CD4-positive, alpha-beta T cell (primary cell): ENCODE measurements at regions not wholly inside any gene's neighbourhood (a gene's known extent, or its start where the extent isn't known, plus 50 kb on each side); places are given as distances from the start of the nearest gene placed in this dataset.

Experiments
- ATAC-seq: fragments of 200-7000 bp; cut with Tn5 transposase; one replicate; pipeline ENCODE4 v1.10.0; 2022; ENCODE audit warnings: mild to moderate bottlenecking; ENCODE audit not compliant: poor library complexity
- CTCF ChIA-PET: fragments of 350-600 bp; sonication (Branson Sonifier 250); formaldehyde crosslinking; loops from one replicate; lab custom pipeline; 2021; ENCODE audit warnings: antibody characterized with exemption, inconsistent platforms; lab: Charles Lee
- POLR2A ChIA-PET: fragments of 350-600 bp; sonication (Branson Sonifier 250); formaldehyde crosslinking; loops from one replicate; lab custom pipeline; 2021; ENCODE audit warnings: antibody characterized with exemption, inconsistent platforms; lab: Charles Lee
- DNase-seq, 14 experiments: peaks; one replicate each; pipeline ENCODE4 v3.0.0-alpha.2; 2013 to 2020; ENCODE audit warnings: mixed read lengths in 2 of 14
- H3K27ac ChIP-seq, 2 donors: one replicate each; pipeline versions ENCODE4 v1.5.1 to v1.7.0; 2013; ENCODE audit warnings: low read length in 2 of 2, low read depth in 1 of 2, mild to moderate bottlenecking in 1 of 2
- H3K27me3 ChIP-seq, 2 experiments: 1 replicate in 1 of 2; 2 replicates in 1 of 2; pipeline versions ENCODE4 v1.6.1 to v1.7.0; 2013; ENCODE audit warnings: low read length in 2 of 2, control low read depth in 1 of 2, mild to moderate bottlenecking in 1 of 2, moderate library complexity in 1 of 2; ENCODE audit not compliant: insufficient read depth in 2 of 2, control insufficient read depth in 1 of 2
- H3K36me3 ChIP-seq: one replicate; pipeline ENCODE4 v1.6.1; 2013; ENCODE audit warnings: low read length, control low read depth; ENCODE audit not compliant: insufficient read depth
- H3K4me1 ChIP-seq: one replicate; pipeline ENCODE4 v1.6.1; 2013; ENCODE audit warnings: low read length, control low read depth; ENCODE audit not compliant: insufficient read depth
- H3K4me3 ChIP-seq: one replicate; pipeline ENCODE4 v1.5.1; 2013; ENCODE audit warnings: mild to moderate bottlenecking, low read length, moderate library complexity
- H3K9me3 ChIP-seq, 2 experiments: 1 replicate in 1 of 2; 2 replicates in 1 of 2; pipeline versions ENCODE4 v1.6.1 to v1.7.0; 2013; ENCODE audit warnings: low read length in 2 of 2, mild to moderate bottlenecking in 2 of 2, control low read depth in 1 of 2, moderate library complexity in 1 of 2; ENCODE audit not compliant: control insufficient read depth in 1 of 2, insufficient read depth in 1 of 2
- H3K27ac Mint-ChIP-seq: one replicate; pipeline ENCODE4 v1.8.0; 2020; ENCODE audit warnings: mixed read lengths
- H3K27me3 Mint-ChIP-seq: one replicate; pipeline ENCODE4 v1.8.0; 2021; ENCODE audit warnings: mixed read lengths
- H3K36me3 Mint-ChIP-seq: one replicate; pipeline ENCODE4 v1.8.0; 2021; ENCODE audit warnings: low read depth, mixed read lengths
- H3K4me1 Mint-ChIP-seq: one replicate; pipeline ENCODE4 v1.8.0; 2021; ENCODE audit warnings: low read depth, mixed read lengths
- H3K4me3 Mint-ChIP-seq: one replicate; pipeline ENCODE4 v1.8.0; 2020; ENCODE audit warnings: mild to moderate bottlenecking, mixed read lengths
- H3K9me3 Mint-ChIP-seq: one replicate; pipeline ENCODE4 v1.8.0; 2020; ENCODE audit warnings: mixed read lengths
- intact Hi-C, 2 experiments: fragments of 100-400 bp; cut with DNase I in 1 of 2; cut with micrococcal nuclease in 1 of 2; formaldehyde crosslinking; loops; one replicate each; pipeline versions ENCODE4 v1.15.1 to v1.9.0; 2023 to 2025; cut with DNase I, micrococcal nuclease
- TF ChIP-seq, protein P1 (sequence below): fragments of 200-600 bp; IDR thresholded peaks from one replicate; pipeline ENCODE4 v1.8.0; 2022; ENCODE audit warnings: antibody characterized with exemption, mild to moderate bottlenecking

DNA sequence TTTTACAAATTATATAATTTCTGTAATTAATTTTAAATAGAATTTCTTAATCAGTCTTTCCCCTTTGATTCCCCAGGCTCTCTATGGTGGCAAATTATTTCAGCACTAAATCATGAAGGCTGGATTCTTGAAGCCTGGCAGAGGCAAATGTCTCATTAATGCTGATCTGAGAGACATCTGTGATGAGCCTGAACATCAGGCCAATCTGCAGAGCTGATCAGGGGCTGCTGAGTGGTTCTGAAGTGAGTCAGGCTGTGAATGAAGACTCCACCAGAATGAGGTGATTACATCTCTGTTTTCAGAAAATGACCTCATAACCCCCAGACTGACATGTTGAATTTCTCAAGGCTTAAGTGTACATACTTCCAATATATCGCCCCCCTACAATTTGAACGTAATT is 124.2 kb upstream of the MIS18BP1 start:
- H3K27ac Mint-ChIP-seq = no peak overlapping the region
- no peaks in the 10 kb centered on the region for H3K27me3 Mint-ChIP-seq
- H3K9me3 Mint-ChIP-seq = no peaks in the 10 kb centered on the region

DNA sequence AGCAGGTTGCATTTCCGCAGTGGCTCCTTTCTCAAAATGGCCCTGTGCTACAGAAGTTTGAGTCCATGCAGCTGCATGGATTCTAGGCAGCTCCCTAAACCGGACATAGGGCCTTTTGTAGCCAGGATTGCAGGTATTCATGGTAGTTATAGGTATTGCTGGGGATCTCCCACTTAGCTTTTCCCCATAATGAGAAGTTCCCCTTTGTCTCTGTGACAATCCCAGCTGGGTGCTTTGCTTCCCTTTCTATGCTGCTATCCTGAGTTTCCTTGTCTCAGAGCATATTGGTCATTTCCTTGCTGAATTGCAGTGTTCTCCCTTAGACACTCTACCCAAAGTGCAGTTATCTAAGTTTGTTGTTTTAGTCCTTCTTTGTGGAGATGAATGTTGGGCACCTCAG is 120.9 kb upstream of the MIS18BP1 start:
- ChIA-PET CTCF (no interaction called here), POLR2A (no interaction called here)
- H3K4me1 Mint-ChIP-seq = no peaks in the 10 kb centered on the region
- H3K27me3 Mint-ChIP-seq = no peaks in the 10 kb centered on the region
- DNase-seq (no peak), ATAC-seq (no peak)
- H3K36me3 ChIP-seq = no peaks in the 10 kb centered on the region
- intact Hi-C loops = no loop called here
- no peaks in the 10 kb centered on the region for H3K36me3 Mint-ChIP-seq
- H3K9me3 Mint-ChIP-seq = no peaks in the 10 kb centered on the region
- H3K4me1 ChIP-seq = no peaks in the 10 kb centered on the region
- H3K27ac ChIP-seq = no peak overlapping the region
- TF ChIP-seq, protein P1, sequence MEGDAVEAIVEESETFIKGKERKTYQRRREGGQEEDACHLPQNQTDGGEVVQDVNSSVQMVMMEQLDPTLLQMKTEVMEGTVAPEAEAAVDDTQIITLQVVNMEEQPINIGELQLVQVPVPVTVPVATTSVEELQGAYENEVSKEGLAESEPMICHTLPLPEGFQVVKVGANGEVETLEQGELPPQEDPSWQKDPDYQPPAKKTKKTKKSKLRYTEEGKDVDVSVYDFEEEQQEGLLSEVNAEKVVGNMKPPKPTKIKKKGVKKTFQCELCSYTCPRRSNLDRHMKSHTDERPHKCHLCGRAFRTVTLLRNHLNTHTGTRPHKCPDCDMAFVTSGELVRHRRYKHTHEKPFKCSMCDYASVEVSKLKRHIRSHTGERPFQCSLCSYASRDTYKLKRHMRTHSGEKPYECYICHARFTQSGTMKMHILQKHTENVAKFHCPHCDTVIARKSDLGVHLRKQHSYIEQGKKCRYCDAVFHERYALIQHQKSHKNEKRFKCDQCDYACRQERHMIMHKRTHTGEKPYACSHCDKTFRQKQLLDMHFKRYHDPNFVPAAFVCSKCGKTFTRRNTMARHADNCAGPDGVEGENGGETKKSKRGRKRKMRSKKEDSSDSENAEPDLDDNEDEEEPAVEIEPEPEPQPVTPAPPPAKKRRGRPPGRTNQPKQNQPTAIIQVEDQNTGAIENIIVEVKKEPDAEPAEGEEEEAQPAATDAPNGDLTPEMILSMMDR = no peak
- no peak overlapping the region for H3K27ac Mint-ChIP-seq
- no peaks in the 10 kb centered on the region for H3K9me3 ChIP-seq
- H3K27me3 ChIP-seq = no peaks in the 10 kb centered on the region
- no peak overlapping the region for H3K4me3 Mint-ChIP-seq
- H3K4me3 ChIP-seq = no peak overlapping the region

More for the DNA sequence above, 124.2 kb upstream of the MIS18BP1 start:
- ATAC-seq (no peak), DNase-seq (no peak)
- no peaks in the 10 kb centered on the region for H3K9me3 ChIP-seq
- POLR2A ChIA-PET = no interaction called here
- H3K4me3 ChIP-seq = no peak overlapping the region
- H3K36me3 Mint-ChIP-seq = no peaks in the 10 kb centered on the region
- H3K36me3 ChIP-seq = no peaks in the 10 kb centered on the region
- no peak overlapping the region for H3K4me3 Mint-ChIP-seq
- H3K4me1 ChIP-seq = no peaks in the 10 kb centered on the region
- no peaks in the 10 kb centered on the region for H3K27me3 ChIP-seq
- CTCF ChIA-PET = interaction anchor here (0.6 to 1.4 kb wide), 2 partner anchors 9 to 16 kb away, joined by 3 read pairs; no protein-coding TSS in a partner anchor
- H3K4me1 Mint-ChIP-seq = no peaks in the 10 kb centered on the region
- no peak overlapping the region for H3K27ac ChIP-seq
- intact Hi-C loops = no loop called here
- TF ChIP-seq, protein P1 = no peak

DNA sequence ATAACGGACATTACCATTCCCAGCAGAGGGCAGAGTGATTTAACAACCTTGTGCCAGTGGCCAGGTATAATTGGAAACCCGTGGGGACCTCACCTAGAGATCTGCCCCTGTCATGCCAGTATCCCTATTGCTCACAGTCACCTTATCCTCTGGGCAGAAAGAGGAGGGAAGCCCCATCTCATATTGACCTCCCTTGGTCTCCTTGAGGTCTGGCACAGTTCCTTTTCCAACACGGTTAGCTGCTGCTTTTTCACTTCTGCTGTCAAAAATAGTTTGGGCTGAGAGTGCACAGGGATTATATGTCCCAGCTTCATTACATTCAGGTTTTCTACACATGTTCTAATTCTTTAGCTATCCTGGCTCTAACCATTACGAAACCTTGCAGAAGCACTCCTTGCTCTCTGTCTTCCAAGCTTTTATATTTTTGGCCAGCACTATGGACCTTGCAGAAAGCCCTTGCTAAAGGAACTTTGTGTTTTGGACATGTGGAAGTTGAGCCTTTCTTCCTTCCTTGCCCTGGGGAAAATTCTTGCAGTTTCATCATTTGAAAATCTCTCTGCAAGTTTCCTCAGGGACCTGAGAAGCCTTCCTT is 111.7 kb upstream of the MIS18BP1 start:
- POLR2A ChIA-PET = no interaction called here
- Mint-ChIP-seq H3K36me3 (no peaks in the 10 kb centered on the region), H3K9me3 (no peaks in the 10 kb centered on the region), H3K27ac (no peak overlapping the region), H3K4me1 (no peaks in the 10 kb centered on the region), H3K4me3 (no peak overlapping the region), H3K27me3 (no peaks in the 10 kb centered on the region)
- no peaks in the 10 kb centered on the region for H3K4me1 ChIP-seq
- intact Hi-C loops = no loop called here
- no peaks in the 10 kb centered on the region for H3K9me3 ChIP-seq
- DNase-seq (no peak), ATAC-seq (no peak)
- no peak overlapping the region for H3K27ac ChIP-seq
- H3K27me3 ChIP-seq = no peaks in the 10 kb centered on the region
- CTCF ChIA-PET = no interaction called here
- no peaks in the 10 kb centered on the region for H3K36me3 ChIP-seq
- TF ChIP-seq, protein P1 = no peak
- no peak overlapping the region for H3K4me3 ChIP-seq
